ENCODE measurements at regions not wholly inside any gene's neighbourhood (a gene's known extent, or its start where the extent isn't known, plus 50 kb on each side); places are given as distances from the start of the nearest gene placed in this dataset.

- DNase-seq (ENCODE audit: low spot score) = no peak
Measured at GRCh38 chr2:173819852-173820251, 145.3 kb downstream of the SP3 start.

GRCh38 chr2:173821451-173821850 lies 143.7 kb downstream of the SP3 start:
- no peak for DNase-seq (ENCODE audit: low spot score)

- DNase-seq (ENCODE audit: low spot score) = no peak
Measured at GRCh38 chr2:173822889-173823542, 142.2 kb downstream of the SP3 start.

- DNase-seq (ENCODE audit: low spot score) = no peak
Measured at GRCh38 chr2:173823543-173823939, 141.6 kb downstream of the SP3 start.

- DNase-seq (ENCODE audit: low spot score) = no peak
Measured at GRCh38 chr2:173828189-173829142, 136.7 kb downstream of the SP3 start.

GRCh38 chr2:173829727-173830126 lies 135.4 kb downstream of the SP3 start:
- DNase-seq (ENCODE audit: low spot score) = no peak

GRCh38 chr2:173830170-173830569 lies 135.0 kb downstream of the SP3 start:
- DNase-seq (ENCODE audit: low spot score) = no peak

- no peak for DNase-seq (ENCODE audit: low spot score)
Measured at GRCh38 chr2:173831312-173832229, 133.6 kb downstream of the SP3 start.

GRCh38 chr2:173834141-173834540 lies 131.0 kb downstream of the SP3 start:
- no peak for DNase-seq (ENCODE audit: low spot score)

GRCh38 chr2:173835726-173836125 lies 129.4 kb downstream of the SP3 start:
- DNase-seq (ENCODE audit: low spot score) = no peak

GRCh38 chr2:173841110-173841509 lies 124.1 kb downstream of the SP3 start:
- DNase-seq (ENCODE audit: low spot score) = no peak

GRCh38 chr2:173843526-173843925 lies 121.6 kb downstream of the SP3 start:
- DNase-seq (ENCODE audit: low spot score) = no peak

GRCh38 chr2:173851141-173851641 lies 114.0 kb downstream of the SP3 start:
- no peak for DNase-seq (ENCODE audit: low spot score)

- no peak for DNase-seq (ENCODE audit: low spot score)
Measured at GRCh38 chr2:173854141-173854540, 111.0 kb downstream of the SP3 start.

GRCh38 chr2:173854840-173855239 lies 110.3 kb downstream of the SP3 start:
- DNase-seq (ENCODE audit: low spot score) = no peak

GRCh38 chr2:173855661-173856060 lies 109.5 kb downstream of the SP3 start:
- DNase-seq (ENCODE audit: low spot score) = no peak
